SKM-1 (cell line): ENCODE measurements at regions not wholly inside any gene's neighbourhood (a gene's known extent, or its start where the extent isn't known, plus 50 kb on each side); places are given as distances from the start of the nearest gene placed in this dataset.

Source experiments
- DNase-seq: peaks from one replicate; lab custom pipeline; 2025; ENCODE audit not compliant: unreplicated experiment; lab: John Stamatoyannopoulos, UW

GRCh38 chr2:21486445-21486844 is 362.7 kb downstream of the TDRD15 start:
- DNase-seq: no peak

- no peak for DNase-seq
These were observed 365.3 kb downstream of the TDRD15 start for GRCh38 chr2:21489080-21489479.

- DNase-seq: no peak
These were observed 374.2 kb downstream of the TDRD15 start for GRCh38 chr2:21498016-21498415.

- no peak for DNase-seq
These were observed 376.7 kb downstream of the TDRD15 start for GRCh38 chr2:21500401-21500945.

GRCh38 chr2:21501376-21502027 is 377.7 kb downstream of the TDRD15 start:
- no peak for DNase-seq

GRCh38 chr2:21515903-21516302 is 392.1 kb downstream of the TDRD15 start:
- no peak for DNase-seq

- DNase-seq: no peak
These were observed 395.6 kb downstream of the TDRD15 start for GRCh38 chr2:21519412-21519811.

GRCh38 chr2:21519821-21520220 is 396.1 kb downstream of the TDRD15 start:
- no peak for DNase-seq

GRCh38 chr2:21535826-21536225 is 412.1 kb downstream of the TDRD15 start:
- DNase-seq: no peak

- no peak for DNase-seq
These were observed 415.9 kb downstream of the TDRD15 start for GRCh38 chr2:21539685-21540084.

- DNase-seq: no peak
These were observed 419.9 kb downstream of the TDRD15 start for GRCh38 chr2:21543630-21544029.

- DNase-seq: no peak
These were observed 420.6 kb downstream of the TDRD15 start for GRCh38 chr2:21544392-21544791.

- peak; percentile 32 for DNase-seq
These were observed 429.2 kb downstream of the TDRD15 start for GRCh38 chr2:21552981-21553380.

- DNase-seq: no peak
These were observed 435.6 kb downstream of the TDRD15 start for GRCh38 chr2:21559351-21559750.

- DNase-seq: no peak
These were observed 438.2 kb downstream of the TDRD15 start for GRCh38 chr2:21561965-21562364.

GRCh38 chr2:21567395-21567794 is 443.6 kb downstream of the TDRD15 start:
- no peak for DNase-seq

- DNase-seq: no peak
These were observed 447.9 kb downstream of the TDRD15 start for GRCh38 chr2:21571686-21572085.

- DNase-seq: no peak
These were observed 456.6 kb downstream of the TDRD15 start for GRCh38 chr2:21580391-21580790.

- DNase-seq: no peak
These were observed 462.1 kb downstream of the TDRD15 start for GRCh38 chr2:21585881-21586280.

GRCh38 chr2:21590026-21590690 is 466.4 kb downstream of the TDRD15 start:
- DNase-seq: no peak

- no peak for DNase-seq
These were observed 468.2 kb downstream of the TDRD15 start for GRCh38 chr2:21591926-21592325.

- DNase-seq: no peak
These were observed 475.6 kb downstream of the TDRD15 start for GRCh38 chr2:21599417-21599816.

GRCh38 chr2:21602789-21603188 is 479.0 kb downstream of the TDRD15 start:
- DNase-seq: no peak
